ENCODE measurements at regions not wholly inside any gene's neighbourhood (a gene's known extent, or its start where the extent isn't known, plus 50 kb on each side); places are given as distances from the start of the nearest gene placed in this dataset.

GRCh38 chr2:3071685-3072263 lies 305.8 kb downstream of the EIPR1 start:
- Histone ChIP-seq H4K20me1 (replicated peaks; ENCODE audit: control insufficient read depth, insufficient read depth, low read length) (0 out of 2 replicates have a peak, but pooled peaks cover 3% of the 10 kb centered on the region), H3K4me2 (ENCODE audit: insufficient read depth, low read length) (no peak overlapping the region), H3K27me3 (ENCODE audit: control insufficient read depth in 2 of 2, insufficient read depth in 2 of 2, low read length in 2 of 2) (peaks cover 42 to 74% of the 10 kb centered on the region in 2 experiments), H3K4me3 (no peak overlapping the region), H3K36me3 (ENCODE audit: control insufficient read depth, insufficient read depth, low read length) (no peaks in the 10 kb centered on the region), H3K79me2 (ENCODE audit: control insufficient read depth, insufficient read depth, low read length) (no peaks in the 10 kb centered on the region), H3K9ac (ENCODE audit: insufficient read depth in 1 of 2, low read depth in 2 of 2, low read length in 2 of 2) (no peak overlapping the region), H3K27ac (ENCODE audit: extremely low read depth, low read depth, low read length) (no peak overlapping the region), H3K9me3 (replicated peaks; ENCODE audit: control insufficient read depth, insufficient read depth, low read depth, low read length) (no peaks in the 10 kb centered on the region), H2AFZ (ENCODE audit: low read depth, low read length) (no peak overlapping the region), H3K4me1 (replicated peaks in 1 of 2; ENCODE audit: control insufficient read depth in 2 of 2, insufficient read depth in 2 of 2, low read length in 2 of 2) (no peaks in the 10 kb centered on the region), H3K9me1 (ENCODE audit: control insufficient read depth, insufficient read depth, low read length) (no peaks in the 10 kb centered on the region)
- intact Hi-C loops (cut with micrococcal nuclease) = loop anchor here (10.0 kb wide), 1 partner anchor 233 kb away; no protein-coding TSS in a partner anchor
- FAIRE-seq (no peak), DNase-seq (ENCODE audit: extremely low read depth in 1 of 4, low spot score in 3 of 4) (no peak), ATAC-seq (no peak)
- no TSS peak for BruUV-seq (replicated peaks)
- in situ Hi-C loops (cut with MboI) = no loop called here
- CTCF ChIA-PET (ENCODE audit: low intra/inter-chr PET ratio) = no interaction called here
- POLR2A ChIA-PET = interaction anchor here (0.6 kb wide), 1 partner anchor 375 kb away, joined by 3 read pairs; no protein-coding TSS in a partner anchor
- 0% methylated on average over 10 of the region's 10 CpGs for WGBS (ENCODE audit: insufficient coverage, low coverage, missing lambda C conversion rate)
- TF ChIP-seq ZBTB5 (IDR thresholded peaks at IDR 0.05) (no peak), TSC22D4 (tag; IDR thresholded peaks at IDR 0.05) (no peak), CLOCK (CRISPR knock-in tag; IDR thresholded peaks at IDR 0.05; ENCODE audit: borderline replicate concordance) (no peak), U2AF1 (optimal IDR thresholded peaks at IDR 0.05; ENCODE audit: low read depth, low read length) (no peak), ZNF133 (CRISPR knock-in tag; IDR thresholded peaks at IDR 0.05) (no peak), NR4A1 (CRISPR knock-in tag; IDR thresholded peaks at IDR 0.05) (no peak), NR4A1 (tag; IDR thresholded peaks at IDR 0.05) (no peak), ZNF354B (CRISPR knock-in tag; IDR thresholded peaks at IDR 0.05) (no peak), FIP1L1 (IDR thresholded peaks at IDR 0.05; ENCODE audit: low read depth, low read length, poor library complexity, severe bottlenecking) (no peak)
- TF ChIP-seq, protein P1, sequence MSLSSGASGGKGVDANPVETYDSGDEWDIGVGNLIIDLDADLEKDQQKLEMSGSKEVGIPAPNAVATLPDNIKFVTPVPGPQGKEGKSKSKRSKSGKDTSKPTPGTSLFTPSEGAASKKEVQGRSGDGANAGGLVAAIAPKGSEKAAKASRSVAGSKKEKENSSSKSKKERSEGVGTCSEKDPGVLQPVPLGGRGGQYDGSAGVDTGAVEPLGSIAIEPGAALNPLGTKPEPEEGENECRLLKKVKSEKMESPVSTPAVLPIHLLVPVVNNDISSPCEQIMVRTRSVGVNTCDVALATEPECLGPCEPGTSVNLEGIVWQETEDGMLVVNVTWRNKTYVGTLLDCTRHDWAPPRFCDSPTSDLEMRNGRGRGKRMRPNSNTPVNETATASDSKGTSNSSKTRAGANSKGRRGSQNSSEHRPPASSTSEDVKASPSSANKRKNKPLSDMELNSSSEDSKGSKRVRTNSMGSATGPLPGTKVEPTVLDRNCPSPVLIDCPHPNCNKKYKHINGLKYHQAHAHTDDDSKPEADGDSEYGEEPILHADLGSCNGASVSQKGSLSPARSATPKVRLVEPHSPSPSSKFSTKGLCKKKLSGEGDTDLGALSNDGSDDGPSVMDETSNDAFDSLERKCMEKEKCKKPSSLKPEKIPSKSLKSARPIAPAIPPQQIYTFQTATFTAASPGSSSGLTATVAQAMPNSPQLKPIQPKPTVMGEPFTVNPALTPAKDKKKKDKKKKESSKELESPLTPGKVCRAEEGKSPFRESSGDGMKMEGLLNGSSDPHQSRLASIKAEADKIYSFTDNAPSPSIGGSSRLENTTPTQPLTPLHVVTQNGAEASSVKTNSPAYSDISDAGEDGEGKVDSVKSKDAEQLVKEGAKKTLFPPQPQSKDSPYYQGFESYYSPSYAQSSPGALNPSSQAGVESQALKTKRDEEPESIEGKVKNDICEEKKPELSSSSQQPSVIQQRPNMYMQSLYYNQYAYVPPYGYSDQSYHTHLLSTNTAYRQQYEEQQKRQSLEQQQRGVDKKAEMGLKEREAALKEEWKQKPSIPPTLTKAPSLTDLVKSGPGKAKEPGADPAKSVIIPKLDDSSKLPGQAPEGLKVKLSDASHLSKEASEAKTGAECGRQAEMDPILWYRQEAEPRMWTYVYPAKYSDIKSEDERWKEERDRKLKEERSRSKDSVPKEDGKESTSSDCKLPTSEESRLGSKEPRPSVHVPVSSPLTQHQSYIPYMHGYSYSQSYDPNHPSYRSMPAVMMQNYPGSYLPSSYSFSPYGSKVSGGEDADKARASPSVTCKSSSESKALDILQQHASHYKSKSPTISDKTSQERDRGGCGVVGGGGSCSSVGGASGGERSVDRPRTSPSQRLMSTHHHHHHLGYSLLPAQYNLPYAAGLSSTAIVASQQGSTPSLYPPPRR (CRISPR knock-in tag; IDR thresholded peaks at IDR 0.05; ENCODE audit: borderline replicate concordance) = no peak

Data from K562 (cell line).